H1 (cell line): ENCODE measurements at regions not wholly inside any gene's neighbourhood (a gene's known extent, or its start where the extent isn't known, plus 50 kb on each side); places are given as distances from the start of the nearest gene placed in this dataset.

Experiments
- CTCF ChIA-PET: fragments of 300-600 bp; sonication (Branson Sonifier 250); formaldehyde crosslinking; loops from one replicate; lab custom pipeline; 2021; ENCODE audit not compliant: partially characterized antibody; lab: Charles Lee
- POLR2A ChIA-PET: fragments of 300-600 bp; sonication (Branson Sonifier 250); formaldehyde crosslinking; loops from one replicate; lab custom pipeline; 2021; ENCODE audit warnings: inconsistent platforms; ENCODE audit not compliant: partially characterized antibody; lab: Charles Lee
- DNase-seq, 2 experiments: peaks; one replicate each; pipeline versions ENCODE4 v3.0.0 to v3.0.0-alpha.2; 2010 to 2022; ENCODE audit warnings: low spot score in 2 of 2, low read depth in 1 of 2, mixed read lengths in 1 of 2
- FAIRE-seq: peaks from 2 replicates; lab custom pipeline; 2011; peaks lifted over from hg19 to GRCh38; lab: Jason Lieb, UNC
- H2AFZ ChIP-seq: 2 replicates; pipeline ENCODE4 v1.8.1; 2012; ENCODE audit warnings: low read length, inconsistent platforms
- H2AK5ac ChIP-seq: 2 replicates; pipeline ENCODE4 v1.6.1; 2013; ENCODE audit warnings: low read depth, low read length
- H2BK120ac ChIP-seq: replicated peaks from 2 replicates; pipeline ENCODE3; 2013; ENCODE audit warnings: low read depth, low read length, inconsistent platforms
- H2BK12ac ChIP-seq: 2 replicates; pipeline ENCODE4 v1.6.1; 2013; ENCODE audit warnings: low read depth, low read length
- H2BK15ac ChIP-seq: 2 replicates; pipeline ENCODE4 v1.6.1; 2013; ENCODE audit warnings: low read length
- H2BK20ac ChIP-seq: 2 replicates; pipeline ENCODE4 v1.6.1; 2013; ENCODE audit warnings: low read length
- H2BK5ac ChIP-seq: 2 replicates; pipeline ENCODE4 v1.6.1; 2013; ENCODE audit warnings: low read depth, low read length
- H3K14ac ChIP-seq: 2 replicates; pipeline ENCODE4 v1.6.1; 2013; ENCODE audit warnings: inconsistent platforms; ENCODE audit not compliant: insufficient read length
- H3K18ac ChIP-seq: 2 replicates; pipeline ENCODE4 v1.6.1; 2013; ENCODE audit warnings: low read length; ENCODE audit errors: extremely low read depth
- H3K23ac ChIP-seq: 2 replicates; pipeline ENCODE4 v1.6.1; 2013; ENCODE audit warnings: inconsistent platforms; ENCODE audit not compliant: insufficient read length
- H3K23me2 ChIP-seq: 2 replicates; pipeline ENCODE4 v1.6.1; 2013; ENCODE audit warnings: low read depth, low read length
- H3K27ac ChIP-seq: 2 replicates; pipeline ENCODE4 v1.6.1; 2011; ENCODE audit warnings: low read depth, low read length, inconsistent platforms
- H3K27me3 ChIP-seq, 4 experiments: replicated peaks in 1 of 4; 1 replicate in 1 of 4; 2 replicates in 3 of 4; pipeline versions ENCODE4 v1.6.1 to v1.8.1; 2011 to 2013; ENCODE audit warnings: low read length in 3 of 4, mild to moderate bottlenecking in 3 of 4, inconsistent platforms in 2 of 4, mixed read lengths in 2 of 4, moderate library complexity in 1 of 4; ENCODE audit not compliant: control insufficient read depth in 3 of 4, insufficient read depth in 3 of 4; ENCODE audit errors: extremely low read depth in 1 of 4
- H3K36me3 ChIP-seq, 4 experiments: 2 replicates each; pipeline versions ENCODE4 v1.6.1 to v1.8.1; 2011 to 2013; ENCODE audit warnings: mild to moderate bottlenecking in 4 of 4, low read length in 3 of 4, moderate library complexity in 2 of 4, control low read depth in 1 of 4, inconsistent platforms in 1 of 4; ENCODE audit not compliant: insufficient read depth in 4 of 4, control insufficient read depth in 2 of 4
- H3K4ac ChIP-seq: replicated peaks from 2 replicates; pipeline ENCODE3; 2013; ENCODE audit warnings: low read length, low read depth, mixed read lengths, inconsistent platforms; ENCODE audit not compliant: insufficient read length
- H3K4me1 ChIP-seq, 4 experiments: replicated peaks in 1 of 4; 1 replicate in 1 of 4; 2 replicates in 3 of 4; pipeline versions ENCODE4 v1.6.1 to v1.8.1; 2011 to 2013; ENCODE audit warnings: low read length in 3 of 4, inconsistent platforms in 2 of 4, mixed read lengths in 1 of 4; ENCODE audit not compliant: insufficient read depth in 4 of 4, control insufficient read depth in 3 of 4
- H3K4me2 ChIP-seq, 2 experiments: 2 replicates each; pipeline versions ENCODE4 v1.6.1 to v1.8.1; 2011 to 2013; ENCODE audit warnings: low read depth in 2 of 2, low read length in 2 of 2, control low read depth in 1 of 2, inconsistent platforms in 1 of 2, mild to moderate bottlenecking in 1 of 2; ENCODE audit not compliant: insufficient read depth in 1 of 2
- H3K4me3 ChIP-seq, 4 experiments: fragments of 200-600, 300-600 bp in 1 of 4; sonication (generic), shearing (Covaris generic), sonication (Bioruptor Twin) in 1 of 4; 2 replicates each; pipeline versions ENCODE4 v1.5.1 to v1.8.1; 2011 to 2016; ENCODE audit warnings: low read length in 4 of 4, low read depth in 3 of 4, control low read depth in 2 of 4, inconsistent platforms in 2 of 4, mild to moderate bottlenecking in 2 of 4, mixed read lengths in 1 of 4, moderate library complexity in 1 of 4; ENCODE audit not compliant: insufficient read depth in 2 of 4; ENCODE audit errors: extremely low read depth in 1 of 4
- H3K56ac ChIP-seq: replicated peaks from 2 replicates; pipeline ENCODE3; 2013; ENCODE audit warnings: low read depth, mild to moderate bottlenecking, mixed read lengths, low read length, inconsistent platforms; ENCODE audit not compliant: insufficient read length
- H3K79me1 ChIP-seq: 2 replicates; pipeline ENCODE4 v1.6.1; 2013; ENCODE audit warnings: low read depth, low read length, control low read depth
- H3K79me2 ChIP-seq, 2 experiments: 2 replicates each; pipeline versions ENCODE4 v1.6.1 to v1.8.1; 2012 to 2013; ENCODE audit warnings: low read length in 2 of 2, mild to moderate bottlenecking in 2 of 2, inconsistent platforms in 1 of 2; ENCODE audit not compliant: insufficient read depth in 2 of 2, control insufficient read depth in 1 of 2
- H3K9ac ChIP-seq, 4 experiments: replicated peaks in 1 of 4; 1 replicate in 1 of 4; 2 replicates in 3 of 4; pipeline versions ENCODE4 v1.6.1 to v1.8.1; 2011 to 2013; ENCODE audit warnings: low read depth in 3 of 4, low read length in 3 of 4, control low read depth in 2 of 4, mild to moderate bottlenecking in 2 of 4, moderate library complexity in 2 of 4, inconsistent platforms in 1 of 4; ENCODE audit errors: extremely low read depth in 1 of 4
- H3K9me3 ChIP-seq, 2 experiments: 2 replicates each; pipeline versions ENCODE4 v1.6.1 to v1.8.1; 2012 to 2013; ENCODE audit warnings: mild to moderate bottlenecking in 2 of 2, moderate library complexity in 2 of 2, control low read depth in 1 of 2, inconsistent platforms in 1 of 2, low read depth in 1 of 2, low read length in 1 of 2, mixed read lengths in 1 of 2; ENCODE audit not compliant: insufficient read depth in 2 of 2
- H4K20me1 ChIP-seq, 2 experiments: replicated peaks in 1 of 2; 2 replicates each; pipeline versions ENCODE3 to v1.8.1; 2011 to 2013; ENCODE audit warnings: inconsistent platforms in 2 of 2, low read length in 2 of 2, mild to moderate bottlenecking in 1 of 2; ENCODE audit not compliant: insufficient read depth in 2 of 2, control insufficient read depth in 1 of 2
- H4K5ac ChIP-seq: 2 replicates; pipeline ENCODE4 v1.6.1; 2013; ENCODE audit warnings: low read length, low read depth, mixed read lengths, inconsistent platforms; ENCODE audit not compliant: insufficient read length
- H4K8ac ChIP-seq: 2 replicates; pipeline ENCODE4 v1.8.0; 2013; ENCODE audit warnings: mild to moderate bottlenecking, moderate library complexity, low read length, inconsistent platforms; ENCODE audit not compliant: insufficient read depth; ENCODE audit errors: extremely low read depth
- H4K91ac ChIP-seq: replicated peaks from 2 replicates; pipeline ENCODE3; 2013; ENCODE audit warnings: low read length, mixed read lengths, inconsistent platforms; ENCODE audit not compliant: insufficient read length
- FOSL1 ChIP-seq: IDR thresholded peaks from 2 replicates; pipeline ENCODE4 v1.6.1; 2011; ENCODE audit warnings: mild to moderate bottlenecking, low read depth, low read length, moderate library complexity; ENCODE audit not compliant: insufficient read depth
- TAF1 ChIP-seq: IDR thresholded peaks from 2 replicates; pipeline ENCODE4 v1.6.1; 2011; ENCODE audit warnings: mild to moderate bottlenecking, low read depth, low read length
- TCF12 ChIP-seq: IDR thresholded peaks from 2 replicates; pipeline ENCODE4 v1.6.1; 2011; ENCODE audit warnings: low read depth, mild to moderate bottlenecking, low read length
- WGBS, 2 experiments: shearing (Covaris generic) in 1 of 2; methylation state at CpG; one replicate each; pipeline versions ENCODE4 v1.1.6 to v1.1.7; 2013 to 2015; ENCODE audit warnings: low lambda C conversion rate in 2 of 2, mixed read lengths in 2 of 2, inconsistent platforms in 1 of 2, low coverage in 1 of 2, missing lambda C conversion rate in 1 of 2; ENCODE audit not compliant: insufficient replicate concordance in 2 of 2, insufficient coverage in 1 of 2, insufficient read length in 1 of 2; ENCODE audit errors: extremely low coverage in 1 of 2, missing lambda C conversion rate in 1 of 2; 5-methylcytosine and 5-hydroxymethylcytosine counted together

- Histone ChIP-seq H3K36me3 (no peaks in the 10 kb centered on the region), H3K27me3 (no peaks in the 10 kb centered on the region), H2BK5ac (no peak overlapping the region), H4K20me1 (no peaks in the 10 kb centered on the region), H3K4me2 (no peak overlapping the region), H3K23ac (no peak overlapping the region), H3K56ac (no peak overlapping the region), H3K4me1 (no peaks in the 10 kb centered on the region), H2BK15ac (no peak overlapping the region), H3K4me3 (no peak overlapping the region), H2AFZ (no peak overlapping the region), H2BK20ac (no peak overlapping the region), H3K79me1 (no peaks in the 10 kb centered on the region), H3K9me3 (no peaks in the 10 kb centered on the region), H3K27ac (no peak overlapping the region), H3K79me2 (no peaks in the 10 kb centered on the region), H3K23me2 (no peaks in the 10 kb centered on the region), H2AK5ac (no peak overlapping the region), H2BK12ac (no peak overlapping the region), H4K8ac (no peak overlapping the region), H2BK120ac (no peak overlapping the region), H3K4ac (no peak overlapping the region), H3K14ac (no peak overlapping the region), H4K5ac (no peak overlapping the region), H4K91ac (no peak overlapping the region), H3K9ac (no peak overlapping the region), H3K18ac (no peak overlapping the region)
- ChIA-PET POLR2A (no interaction called here), CTCF (interaction anchor here (1.1 kb wide), 3 partner anchors 9 to 180 kb away, joined by 3 to 4 read pairs (median 3); no protein-coding TSS in a partner anchor)
- DNase-seq (no peak), FAIRE-seq (no peak)
- 94% methylated on average over 5 of the region's 5 CpGs; no CpG with 5 or more reads in 1 of the 2 experiments for WGBS, 2 experiments
- TF ChIP-seq FOSL1 (no peak), TAF1 (no peak), TCF12 (no peak)
Observed at GRCh38 chr1:216843409-216843808, 120.2 kb upstream of the ESRRG start.
